ENCODE measurements at regions not wholly inside any gene's neighbourhood (a gene's known extent, or its start where the extent isn't known, plus 50 kb on each side); places are given as distances from the start of the nearest gene placed in this dataset.

DNA sequence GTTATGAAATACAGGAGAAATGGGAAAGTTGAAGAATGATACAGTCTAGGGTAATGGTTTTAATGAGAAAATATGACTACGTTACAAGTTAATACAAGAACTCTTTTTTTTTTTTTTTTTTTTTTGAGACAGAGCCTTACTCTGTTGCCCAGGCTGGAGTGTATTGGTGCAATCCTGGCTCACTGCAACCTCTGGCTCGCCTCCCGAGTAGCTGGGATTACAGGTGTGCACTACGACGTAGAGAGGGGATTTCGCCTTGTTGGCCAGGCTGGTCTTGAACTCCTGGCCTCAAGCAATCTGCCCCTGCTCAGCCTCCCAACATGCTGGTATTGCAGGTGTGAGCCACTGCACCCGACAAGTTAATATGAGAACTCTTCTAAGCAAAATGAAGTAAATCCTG is 77.1 kb upstream of the SELENOP start:
- Mint-ChIP-seq H3K4me1 (no peaks in the 10 kb centered on the region), H3K4me3 (no peak overlapping the region), H3K27ac (no peak overlapping the region), H3K36me3 (no peaks in the 10 kb centered on the region), H3K9me3 (no peaks in the 10 kb centered on the region)
- DNase-seq (ENCODE audit: low spot score in 2 of 2) (no peak), ATAC-seq (no peak)

DNA sequence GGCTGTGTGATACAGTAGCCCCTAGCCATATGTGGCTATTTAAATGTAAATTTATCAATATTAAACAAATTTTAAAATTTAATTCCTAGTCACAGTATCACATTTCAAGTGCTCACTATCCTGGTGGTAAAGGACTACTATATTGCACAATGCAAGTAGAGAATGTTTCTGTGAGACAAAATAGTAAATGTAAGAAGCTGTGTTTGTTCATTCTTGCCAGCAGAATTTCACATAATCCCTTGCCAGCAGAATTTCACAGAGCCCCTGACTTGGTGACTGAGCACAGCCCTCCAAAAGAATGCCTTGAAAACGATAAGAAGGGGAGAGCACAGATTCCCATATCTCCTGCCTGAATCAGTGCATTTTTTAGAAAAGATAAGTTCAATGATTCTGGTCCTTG is 75.9 kb upstream of the SELENOP start:
- no peaks in the 10 kb centered on the region for H3K36me3 Mint-ChIP-seq
- no peak overlapping the region for H3K27ac Mint-ChIP-seq
- H3K4me1 Mint-ChIP-seq = no peaks in the 10 kb centered on the region
- DNase-seq (ENCODE audit: low spot score in 2 of 2) = no peak
- no peaks in the 10 kb centered on the region for H3K9me3 Mint-ChIP-seq
- no peak overlapping the region for H3K4me3 Mint-ChIP-seq
- ATAC-seq = no peak

DNA sequence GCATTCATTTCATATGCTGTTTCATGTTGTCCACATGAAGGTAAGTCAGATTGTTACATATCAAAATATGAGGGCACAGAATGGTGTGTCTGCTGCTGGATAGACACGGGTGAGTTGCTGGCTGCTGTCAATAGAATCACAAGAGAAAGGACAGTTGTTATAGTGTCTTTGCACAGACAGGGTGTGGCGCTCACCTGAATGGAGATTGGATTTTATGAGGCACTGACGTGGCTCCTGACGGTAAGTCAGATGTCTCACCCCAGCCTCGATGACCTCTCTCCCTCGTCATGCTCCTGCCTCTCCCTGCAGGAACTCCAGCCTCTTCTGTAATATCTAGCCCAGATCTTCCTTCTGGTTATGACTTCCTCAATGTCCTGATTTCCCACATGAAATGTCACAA is 75.4 kb upstream of the SELENOP start:
- ATAC-seq (no peak), DNase-seq (ENCODE audit: low spot score in 2 of 2) (no peak)
- Mint-ChIP-seq H3K9me3 (no peaks in the 10 kb centered on the region), H3K4me3 (no peak overlapping the region), H3K27ac (no peak overlapping the region), H3K36me3 (no peaks in the 10 kb centered on the region), H3K4me1 (no peaks in the 10 kb centered on the region)

DNA sequence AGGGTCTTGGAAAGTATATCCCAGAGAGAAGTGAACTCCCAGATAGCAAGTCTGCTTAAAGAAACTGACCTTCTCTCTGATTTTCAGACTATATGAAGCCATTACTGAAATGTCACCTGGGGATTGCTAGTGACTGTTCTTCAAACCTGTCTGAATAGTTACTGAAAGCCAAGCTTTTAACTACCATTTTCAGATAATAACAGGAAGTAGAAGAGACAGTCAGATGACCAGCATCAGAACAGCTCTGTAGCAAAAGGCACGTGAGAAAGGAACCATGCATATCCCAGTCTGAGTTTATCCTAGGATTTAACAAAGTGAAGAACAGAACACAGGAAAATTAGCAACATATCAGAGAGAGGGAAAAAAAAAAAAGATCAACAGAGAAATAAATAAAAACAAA is 74.9 kb upstream of the SELENOP start:
- Mint-ChIP-seq H3K36me3 (no peaks in the 10 kb centered on the region), H3K4me1 (no peaks in the 10 kb centered on the region), H3K27ac (no peak overlapping the region), H3K9me3 (no peaks in the 10 kb centered on the region), H3K4me3 (no peak overlapping the region)
- ATAC-seq (no peak), DNase-seq (ENCODE audit: low spot score in 2 of 2) (no peak)

DNA sequence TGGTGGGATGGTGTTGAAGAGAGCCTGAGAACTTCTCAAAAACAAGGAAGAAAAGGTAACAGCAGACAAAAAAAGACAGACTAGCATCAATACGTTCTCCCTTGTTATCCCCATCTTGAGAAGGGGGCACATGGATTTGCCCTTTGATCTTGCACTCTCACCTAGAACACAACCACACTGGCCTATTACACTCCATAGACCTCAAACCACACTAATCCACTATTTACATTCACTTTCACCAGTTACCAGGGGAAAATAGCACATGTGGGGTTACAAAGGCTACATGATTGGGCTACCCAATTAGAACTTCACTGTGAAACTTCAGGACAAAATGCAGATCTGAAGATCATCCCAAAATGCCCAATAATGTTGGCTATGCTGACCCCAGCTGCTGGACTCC is 72.6 kb upstream of the SELENOP start:
- Mint-ChIP-seq H3K4me3 (no peak overlapping the region), H3K4me1 (no peaks in the 10 kb centered on the region), H3K36me3 (no peaks in the 10 kb centered on the region), H3K9me3 (no peaks in the 10 kb centered on the region), H3K27ac (no peak overlapping the region)
- DNase-seq (ENCODE audit: low spot score in 2 of 2) = no peak
- no peak for ATAC-seq

DNA sequence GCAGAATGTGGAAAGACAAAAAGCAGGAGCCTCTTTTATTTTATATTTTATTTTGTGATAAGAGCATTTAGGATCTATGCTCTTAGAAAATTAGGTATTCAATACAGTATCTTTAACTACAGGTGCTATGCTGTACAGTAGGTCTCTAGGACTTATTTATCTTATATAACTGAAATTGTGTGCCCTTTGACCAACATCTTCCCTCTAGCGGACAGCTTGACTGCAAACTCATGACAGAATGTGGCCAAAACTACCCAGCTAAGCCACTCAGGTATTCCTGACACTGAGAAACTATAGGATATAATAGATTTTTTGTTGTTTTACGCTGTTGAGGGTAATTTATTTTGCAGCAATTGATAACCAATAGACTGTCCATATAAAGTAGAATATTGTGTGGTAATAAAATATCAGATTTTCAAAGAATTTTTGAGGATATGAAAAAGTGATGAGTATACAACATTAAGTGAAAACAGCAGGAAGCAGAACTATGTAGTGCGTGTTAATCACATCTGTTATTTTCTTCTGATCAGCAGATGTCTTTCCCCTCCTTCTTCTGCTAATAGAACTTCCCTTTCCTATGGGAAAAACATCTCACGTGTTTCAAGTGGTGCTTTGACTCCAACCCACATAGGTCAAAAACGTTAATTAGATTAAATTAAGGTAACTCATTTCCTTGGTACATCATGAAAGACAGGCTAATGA is 69.9 kb upstream of the SELENOP start:
- no peak overlapping the region for H3K4me3 Mint-ChIP-seq
- DNase-seq (ENCODE audit: low spot score in 2 of 2) (no peak), ATAC-seq (no peak)
- H3K27ac Mint-ChIP-seq = no peak overlapping the region
- H3K9me3 Mint-ChIP-seq = no peaks in the 10 kb centered on the region
- no peaks in the 10 kb centered on the region for H3K36me3 Mint-ChIP-seq
- H3K4me1 Mint-ChIP-seq = no peaks in the 10 kb centered on the region

DNA sequence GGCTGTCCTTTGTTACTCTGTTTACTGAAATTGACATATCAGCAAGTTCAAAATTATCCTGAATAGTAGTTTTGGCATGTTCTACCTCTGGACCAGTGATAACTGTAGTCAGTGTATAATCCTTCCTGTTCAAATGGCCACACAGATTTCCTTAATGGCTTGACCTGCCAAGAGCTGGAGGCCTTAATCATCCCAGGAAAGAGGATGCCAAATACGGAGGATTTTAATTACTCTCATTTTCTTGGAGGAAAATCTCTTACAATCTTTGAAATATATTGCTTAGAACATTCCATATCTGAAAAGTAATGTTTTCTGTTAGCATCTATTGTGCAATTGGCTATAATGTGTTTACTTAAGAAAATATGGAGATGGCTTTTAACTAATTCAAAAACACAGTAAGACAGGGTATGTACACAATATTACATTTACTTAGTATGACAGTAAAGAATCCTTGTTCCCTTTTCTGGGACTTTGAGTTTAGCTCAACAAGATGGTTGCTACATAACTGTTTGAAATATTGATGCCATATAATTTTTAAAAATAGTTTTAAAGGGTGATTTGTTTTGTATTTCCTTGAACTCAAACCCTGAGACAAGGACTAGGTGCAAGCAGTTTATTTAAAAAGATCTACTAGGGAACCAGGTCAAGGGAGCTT is 68.9 kb upstream of the SELENOP start:
- H3K9me3 Mint-ChIP-seq = no peaks in the 10 kb centered on the region
- DNase-seq (ENCODE audit: low spot score in 2 of 2) (no peak), ATAC-seq (no peak)
- H3K27ac Mint-ChIP-seq = no peak overlapping the region
- H3K4me1 Mint-ChIP-seq = no peaks in the 10 kb centered on the region
- H3K36me3 Mint-ChIP-seq = no peaks in the 10 kb centered on the region
- no peak overlapping the region for H3K4me3 Mint-ChIP-seq

DNA sequence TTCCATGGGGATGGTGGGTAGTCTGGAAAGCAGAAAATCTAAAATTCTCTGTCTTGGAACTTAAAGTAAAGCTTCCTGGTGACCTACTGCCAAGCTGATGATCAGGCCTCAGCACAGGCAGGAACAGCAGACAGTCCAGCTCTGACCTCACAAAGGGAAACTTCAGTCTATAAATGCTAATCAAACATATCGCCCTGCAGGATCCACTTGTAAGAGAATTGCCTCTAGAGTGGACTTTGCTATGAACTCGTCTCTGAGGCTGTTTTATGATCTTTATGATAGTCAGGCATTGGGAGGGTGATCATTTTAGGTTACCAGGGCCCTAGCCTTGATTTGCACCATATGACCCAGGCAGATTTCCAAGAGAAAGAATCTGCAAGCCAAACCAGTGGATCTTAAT is 67.6 kb upstream of the SELENOP start:
- Mint-ChIP-seq H3K4me1 (no peaks in the 10 kb centered on the region), H3K4me3 (no peak overlapping the region), H3K27ac (no peak overlapping the region), H3K36me3 (no peaks in the 10 kb centered on the region), H3K9me3 (no peaks in the 10 kb centered on the region)
- DNase-seq (ENCODE audit: low spot score in 2 of 2) (no peak), ATAC-seq (no peak)

DNA sequence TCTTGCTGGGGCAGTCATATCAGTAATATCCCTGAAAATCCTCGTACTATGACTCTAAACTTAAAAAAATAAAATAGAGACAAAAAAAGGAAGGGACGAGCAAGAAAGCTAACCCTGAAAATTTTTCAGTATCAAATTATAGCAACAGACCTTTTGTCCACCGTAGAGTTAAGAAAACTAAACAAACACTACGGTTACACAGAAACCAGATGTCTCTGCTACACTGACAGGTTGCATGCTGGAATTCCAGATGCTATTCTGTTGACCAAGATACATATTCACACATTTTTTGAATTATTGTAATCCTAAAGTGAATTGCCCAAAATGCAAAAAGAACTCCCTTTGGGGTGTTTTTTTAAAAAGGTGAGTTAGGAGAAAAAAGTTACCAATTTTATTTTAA is 66.9 kb upstream of the SELENOP start:
- H3K4me1 Mint-ChIP-seq = no peaks in the 10 kb centered on the region
- no peak overlapping the region for H3K27ac Mint-ChIP-seq
- no peak for DNase-seq (ENCODE audit: low spot score in 2 of 2)
- no peak for ATAC-seq
- no peaks in the 10 kb centered on the region for H3K9me3 Mint-ChIP-seq
- no peak overlapping the region for H3K4me3 Mint-ChIP-seq
- no peaks in the 10 kb centered on the region for H3K36me3 Mint-ChIP-seq

DNA sequence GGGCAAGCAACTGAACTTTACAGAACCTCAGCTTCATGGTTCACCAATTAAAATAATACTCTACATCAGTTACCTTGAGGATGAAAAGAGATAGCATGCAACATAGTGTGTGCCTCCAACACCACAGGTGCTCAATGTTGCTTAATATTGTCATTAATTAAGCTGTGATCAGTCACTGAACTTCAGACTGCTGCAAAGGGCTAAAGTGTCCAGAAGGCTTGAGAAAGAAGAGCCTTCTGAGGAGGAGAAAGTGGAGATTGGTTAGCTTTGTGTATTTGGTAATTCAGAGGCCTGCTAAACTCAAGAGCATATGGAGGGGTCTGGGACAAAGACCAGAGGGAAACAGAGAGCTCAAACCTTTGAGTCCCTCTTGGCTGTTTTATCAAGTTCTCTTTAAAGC is 66.3 kb upstream of the SELENOP start:
- no peaks in the 10 kb centered on the region for H3K9me3 Mint-ChIP-seq
- DNase-seq (ENCODE audit: low spot score in 2 of 2) (no peak), ATAC-seq (no peak)
- H3K4me3 Mint-ChIP-seq = no peak overlapping the region
- H3K27ac Mint-ChIP-seq = no peak overlapping the region
- H3K4me1 Mint-ChIP-seq = no peaks in the 10 kb centered on the region
- no peaks in the 10 kb centered on the region for H3K36me3 Mint-ChIP-seq

DNA sequence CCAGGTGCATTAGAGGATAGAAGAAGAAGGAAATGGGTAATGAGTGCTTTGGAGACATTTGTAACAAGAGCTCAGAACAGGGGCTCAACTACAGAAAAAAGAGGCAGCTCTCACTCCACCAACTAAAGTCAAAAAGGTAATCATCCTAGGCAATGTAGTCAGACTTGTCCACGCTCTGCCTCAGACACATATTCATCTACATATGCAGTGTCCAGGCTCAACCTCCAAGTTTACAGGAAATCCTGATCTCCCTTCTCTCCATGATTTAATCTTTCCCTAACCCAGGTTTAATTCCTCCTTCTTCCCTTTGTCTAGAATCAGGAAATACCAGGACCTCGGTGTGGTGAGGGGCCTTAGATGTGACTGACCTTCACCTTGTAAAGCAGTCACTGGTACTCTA is 65.7 kb upstream of the SELENOP start:
- Mint-ChIP-seq H3K27ac (no peak overlapping the region), H3K4me3 (no peak overlapping the region), H3K4me1 (no peaks in the 10 kb centered on the region), H3K36me3 (no peaks in the 10 kb centered on the region), H3K9me3 (no peaks in the 10 kb centered on the region)
- DNase-seq (ENCODE audit: low spot score in 2 of 2) (no peak), ATAC-seq (no peak)

DNA sequence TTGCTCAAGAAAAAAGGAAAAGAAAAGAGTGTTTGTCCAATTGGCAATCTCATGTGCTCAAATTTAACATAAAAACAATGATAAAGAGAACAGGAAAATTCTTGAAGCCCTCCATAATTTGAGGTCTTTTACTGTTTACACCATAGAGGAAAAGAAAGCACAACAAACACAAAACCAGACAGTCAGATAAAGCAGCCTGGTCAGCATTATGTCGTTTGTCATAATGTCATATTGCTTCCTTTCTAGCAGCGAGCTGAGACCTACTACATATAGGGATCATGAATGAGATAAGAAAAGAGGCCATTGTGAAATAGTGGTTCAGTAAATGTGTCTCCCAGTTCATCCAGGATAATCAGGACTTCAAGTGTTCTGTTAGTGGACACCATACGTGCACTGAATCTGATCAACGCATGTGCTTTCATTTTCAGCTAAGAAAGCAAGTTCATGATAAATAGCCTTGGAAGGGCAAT is 64.7 kb upstream of the SELENOP start:
- no peak overlapping the region for H3K4me3 Mint-ChIP-seq
- no peaks in the 10 kb centered on the region for H3K4me1 Mint-ChIP-seq
- no peaks in the 10 kb centered on the region for H3K9me3 Mint-ChIP-seq
- no peak overlapping the region for H3K27ac Mint-ChIP-seq
- ATAC-seq (no peak), DNase-seq (ENCODE audit: low spot score in 2 of 2) (no peak)
- H3K36me3 Mint-ChIP-seq = no peaks in the 10 kb centered on the region

DNA sequence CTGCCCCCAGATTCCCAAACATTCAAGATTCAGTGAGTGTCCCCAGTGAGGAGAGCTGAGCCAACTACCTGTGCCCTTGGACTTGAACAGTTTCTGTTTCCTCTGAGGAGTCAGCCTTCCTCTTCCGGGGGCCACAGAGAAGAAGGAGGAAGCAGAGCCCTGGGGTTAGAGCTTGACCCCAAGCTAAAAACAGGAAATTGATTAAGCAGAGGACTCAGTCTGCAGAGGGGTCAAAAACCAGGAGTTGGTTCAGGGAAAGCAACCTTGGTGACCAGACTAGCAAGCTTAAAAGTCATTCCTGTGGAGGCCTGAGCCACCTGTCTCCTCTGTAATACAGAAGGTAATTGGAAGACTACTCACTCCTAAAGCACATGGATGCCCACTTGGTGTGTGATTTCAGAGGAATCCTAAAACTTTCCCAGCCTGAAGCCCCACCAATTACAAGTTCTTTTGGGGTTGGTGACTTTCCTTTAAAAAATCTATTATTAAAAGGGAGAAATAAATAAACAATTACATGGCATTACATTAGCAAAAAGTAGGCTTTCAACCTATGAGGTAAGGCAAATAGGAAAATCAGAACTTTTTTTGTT is 64.2 kb upstream of the SELENOP start:
- Mint-ChIP-seq H3K4me1 (no peaks in the 10 kb centered on the region), H3K27ac (no peak overlapping the region), H3K36me3 (no peaks in the 10 kb centered on the region), H3K9me3 (no peaks in the 10 kb centered on the region), H3K4me3 (no peak overlapping the region)
- ATAC-seq (no peak), DNase-seq (ENCODE audit: low spot score in 2 of 2) (no peak)

DNA sequence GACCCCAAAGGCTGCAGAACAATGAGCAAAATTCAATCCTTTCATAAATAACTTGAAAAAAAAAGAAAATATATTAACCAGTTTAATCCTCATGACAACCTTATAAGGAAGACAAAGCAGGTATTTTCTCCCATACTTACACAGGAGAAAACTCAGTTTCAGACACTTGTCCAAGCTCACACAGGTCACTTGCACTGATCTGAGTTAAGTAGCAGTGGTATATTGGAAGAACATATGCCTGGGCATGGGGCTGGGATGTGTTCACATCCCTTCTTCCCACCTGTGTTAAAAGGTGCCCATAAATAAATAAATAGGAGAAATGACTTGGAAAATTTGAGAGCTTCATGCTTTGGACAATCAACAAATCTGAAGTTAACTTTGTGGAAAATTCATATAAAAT is 63.5 kb upstream of the SELENOP start:
- Mint-ChIP-seq H3K36me3 (no peaks in the 10 kb centered on the region), H3K4me3 (no peak overlapping the region), H3K27ac (no peak overlapping the region), H3K4me1 (no peaks in the 10 kb centered on the region), H3K9me3 (no peaks in the 10 kb centered on the region)
- no peak for ATAC-seq
- no peak for DNase-seq (ENCODE audit: low spot score in 2 of 2)

DNA sequence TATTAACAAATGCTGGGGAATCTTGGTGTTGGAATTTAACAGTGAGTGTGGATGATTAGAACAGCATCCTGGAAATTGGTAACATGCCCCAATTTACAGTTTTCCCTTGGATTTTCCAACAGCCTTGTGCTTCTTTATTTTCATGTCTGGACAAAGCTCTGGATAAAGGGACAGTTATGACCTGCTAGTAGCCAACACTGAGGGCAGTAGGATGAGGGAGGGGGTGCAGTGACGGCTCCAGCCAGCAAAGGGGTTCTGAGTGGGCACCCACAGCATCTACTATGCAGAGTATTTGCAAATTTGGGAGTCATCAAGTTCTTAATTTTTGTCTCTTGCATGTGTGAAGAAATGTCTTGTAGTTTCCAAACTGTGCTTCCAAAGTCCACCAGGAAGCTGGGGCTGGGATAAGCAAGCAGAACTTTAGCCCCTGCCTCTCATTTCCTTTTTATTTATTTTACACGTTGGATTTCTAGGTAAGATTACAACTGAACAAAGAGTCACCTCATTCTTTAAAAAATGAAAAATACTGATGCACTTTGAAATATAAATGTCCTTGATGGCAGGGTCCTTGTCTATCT is 63.0 kb upstream of the SELENOP start:
- Mint-ChIP-seq H3K27ac (no peak overlapping the region), H3K4me3 (no peak overlapping the region), H3K9me3 (no peaks in the 10 kb centered on the region), H3K4me1 (no peaks in the 10 kb centered on the region), H3K36me3 (no peaks in the 10 kb centered on the region)
- ATAC-seq (no peak), DNase-seq (ENCODE audit: low spot score in 2 of 2) (no peak)

DNA sequence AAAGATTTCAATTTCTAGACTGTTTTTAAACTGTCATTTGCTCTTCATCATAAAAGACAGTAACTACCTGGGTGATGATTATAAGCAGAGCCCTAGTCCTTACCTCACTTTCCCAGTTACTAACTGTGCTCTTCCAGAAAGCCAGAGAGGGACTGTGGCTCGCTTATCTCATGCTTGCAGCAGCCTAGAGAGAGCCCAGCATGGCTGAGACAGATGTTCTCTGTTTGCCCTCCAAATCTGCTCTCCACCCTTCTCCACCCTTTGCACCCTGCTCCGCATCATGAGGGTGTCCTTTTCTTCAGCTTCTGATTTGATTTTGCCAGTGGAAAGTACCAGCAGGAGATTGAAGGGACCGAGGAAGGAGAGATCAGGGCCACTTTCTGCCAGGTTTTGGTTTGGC is 61.2 kb upstream of the SELENOP start:
- H3K27ac Mint-ChIP-seq = no peak overlapping the region
- H3K4me3 Mint-ChIP-seq = no peak overlapping the region
- no peaks in the 10 kb centered on the region for H3K36me3 Mint-ChIP-seq

More for the DNA sequence above, 61.2 kb upstream of the SELENOP start:
- DNase-seq (ENCODE audit: low spot score in 2 of 2) (no peak), ATAC-seq (no peak)
- Mint-ChIP-seq H3K4me1 (no peaks in the 10 kb centered on the region), H3K9me3 (peaks cover 2% of the 10 kb centered on the region)

Data from stimulated activated effector memory CD8-positive, alpha-beta T cell treated with anti-CD3 and anti-CD28 coated beads, Interleukin-12 subunit alpha, Interleukin-12 subunit beta, amount 100 ng/mL, for 72 hours (primary cell).